Sciatic nerve (tissue), 2 donors: ENCODE measurements at regions not wholly inside any gene's neighbourhood (a gene's known extent, or its start where the extent isn't known, plus 50 kb on each side); places are given as distances from the start of the nearest gene placed in this dataset.
A peak's percentile ranks its signal among the peaks of the same experiment; 100 is the strongest.

Experiments used
- ATAC-seq: fragments of 200-7000 bp; cut with Tn5 transposase; one replicate; pipeline ENCODE4 v1.9.1; 2020; ENCODE audit warnings: mild to moderate bottlenecking, moderate library complexity
- DNase-seq: peaks from one replicate; pipeline ENCODE4 v3.0.0-alpha.2; 2020; ENCODE audit warnings: low spot score
- intact Hi-C: fragments of 100-400 bp; cut with DNase I; formaldehyde crosslinking; loops from one replicate; pipeline ENCODE4 v1.14.2; 2022
- donor health status: DM: no; HTN: no; CAD: no.
- donor health status: DM: no; HTN: no; CAD: no.

DNA sequence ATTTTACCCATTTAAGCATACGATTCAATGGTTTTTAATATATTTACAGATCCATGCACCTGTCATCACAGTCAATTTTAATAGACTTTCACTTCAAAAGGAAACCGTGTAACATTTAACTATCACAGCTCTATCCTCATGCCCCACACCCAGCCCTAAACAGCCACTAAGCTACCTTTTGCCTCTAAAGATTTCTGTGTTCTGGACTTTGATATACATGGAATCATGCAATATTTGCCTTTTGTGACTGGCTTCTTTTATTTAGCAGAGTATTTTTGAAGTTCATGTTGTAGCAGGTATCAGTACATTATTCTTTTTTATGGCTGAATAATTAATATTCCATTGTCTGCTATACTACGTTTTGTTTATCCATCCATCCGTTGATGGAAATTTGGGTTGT, 50.3 kb upstream of the STX16 start:
- intact Hi-C loops, result no loop called here
- DNase-seq, result no peak
- ATAC-seq, result no peak

DNA sequence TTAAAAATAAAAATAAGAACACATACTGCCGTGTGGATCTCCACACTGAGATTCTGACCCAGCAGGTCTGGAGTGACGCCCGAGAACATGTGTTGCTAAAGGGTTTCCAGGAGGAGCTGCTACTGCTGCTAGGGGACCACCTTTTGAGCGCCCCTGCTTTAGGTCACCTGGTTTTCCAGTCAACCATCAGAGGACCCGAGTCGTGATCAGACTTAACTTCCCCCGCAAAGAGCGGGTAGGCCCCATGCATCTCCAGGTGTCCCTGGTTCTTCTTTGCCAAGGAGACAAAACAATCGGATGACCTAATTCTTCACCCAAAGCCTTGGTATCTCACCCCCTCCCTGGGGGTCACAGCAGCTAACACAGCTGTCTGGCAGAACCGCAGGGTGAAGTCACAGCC, 51.1 kb upstream of the STX16 start:
- no peak for ATAC-seq
- intact Hi-C loops, result no loop called here
- DNase-seq, result no peak

DNA sequence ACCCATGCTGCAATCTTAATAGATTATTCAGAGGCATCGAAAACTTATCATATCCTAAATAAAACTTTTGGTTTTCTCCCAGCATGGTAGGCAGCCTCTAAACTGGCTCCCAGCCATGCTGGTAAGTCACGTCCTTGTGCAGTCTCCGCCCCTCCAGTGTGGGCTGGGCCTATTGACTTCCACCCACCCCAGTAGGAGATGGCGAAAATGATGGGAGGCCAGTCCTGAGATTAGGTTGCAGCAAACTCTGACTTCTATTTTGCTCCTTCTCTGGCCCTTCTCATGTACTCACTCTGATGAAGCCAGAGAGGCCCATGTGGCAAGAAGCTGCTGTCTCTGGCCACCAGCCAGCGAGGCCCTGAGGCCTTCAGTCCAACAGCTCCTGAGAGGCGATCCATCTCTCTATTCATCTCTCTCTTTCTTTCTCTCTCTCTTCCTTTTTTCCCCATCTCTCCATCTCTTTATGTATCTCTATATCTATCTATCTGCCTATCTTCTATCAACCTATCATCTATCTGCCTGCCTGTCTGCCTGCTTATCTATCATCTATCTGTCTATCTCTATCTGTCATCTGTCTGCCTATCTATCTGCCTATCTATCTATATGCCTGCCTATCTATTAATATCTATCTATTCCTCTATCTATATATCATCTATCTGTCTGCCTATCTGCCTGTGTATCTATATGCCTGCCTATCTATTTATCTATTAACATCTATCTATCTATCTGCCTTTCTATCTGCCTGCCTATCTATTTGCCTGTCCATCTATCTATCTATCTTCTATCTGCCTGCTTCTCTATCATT, 52.7 kb upstream of the STX16 start:
- peak; percentile 70 for DNase-seq
- ATAC-seq, result peak; percentile 74
- intact Hi-C loops, result no loop called here

DNA sequence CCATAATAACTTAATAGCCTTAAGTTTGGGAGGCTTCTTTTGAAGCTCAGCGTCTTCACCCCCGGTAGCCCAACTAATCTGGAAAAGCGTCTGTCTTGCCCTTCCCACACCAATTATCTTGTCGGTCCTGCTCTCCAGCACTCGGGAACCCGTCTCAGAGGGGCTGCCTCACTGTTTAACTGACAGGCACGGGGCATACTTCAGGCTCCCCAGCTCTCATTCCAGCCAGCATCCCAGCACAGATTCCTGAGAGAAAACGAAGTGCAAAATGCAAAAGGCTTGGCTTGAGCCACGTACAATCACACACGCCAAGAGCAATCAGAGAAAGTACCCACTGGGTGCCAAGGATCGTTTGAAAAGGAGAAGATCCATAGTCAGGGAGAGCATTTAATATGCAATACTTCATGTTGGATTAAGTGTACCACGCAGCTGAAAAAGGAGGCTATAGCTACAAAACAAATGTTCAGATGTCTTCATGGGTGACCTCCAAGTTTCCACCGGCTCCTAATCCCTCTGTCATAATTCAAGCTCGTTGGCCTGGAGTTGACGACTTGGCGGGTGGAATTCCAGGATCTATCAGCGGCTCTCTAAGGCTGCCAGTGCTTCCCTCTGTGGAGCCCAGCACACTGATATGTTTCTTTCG, 53.7 kb upstream of the STX16 start:
- no peak for DNase-seq
- intact Hi-C loops, result no loop called here

DNA sequence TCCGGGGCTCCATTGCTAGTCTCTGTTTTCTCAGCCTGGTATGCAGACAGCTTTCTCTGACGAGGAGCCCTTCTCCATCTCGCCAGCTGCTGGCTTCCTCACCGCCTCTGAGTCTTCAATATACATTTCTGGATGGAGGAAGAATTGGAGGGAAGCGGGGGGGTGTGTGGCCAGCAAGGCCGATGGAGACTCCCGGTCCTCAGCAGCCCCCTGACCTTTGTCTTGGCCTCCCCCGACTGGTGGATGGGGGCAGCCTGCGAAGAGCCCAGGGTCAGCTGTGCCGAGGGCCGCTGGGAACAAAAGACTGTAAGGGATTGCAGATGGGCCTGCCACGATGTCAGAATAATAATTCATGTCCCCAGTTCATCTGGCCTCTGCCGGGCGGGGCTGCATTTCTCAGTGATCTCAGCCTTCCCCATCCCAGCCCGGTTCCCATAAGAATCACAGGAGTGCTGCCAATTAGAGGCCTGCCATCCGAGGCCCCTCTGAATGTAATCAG, 54.3 kb upstream of the STX16 start:
- ATAC-seq (peak; percentile 69), DNase-seq (no peak)
- intact Hi-C loops, result no loop called here

More for the DNA sequence above, 53.7 kb upstream of the STX16 start:
- ATAC-seq, result peak; percentile 92

DNA sequence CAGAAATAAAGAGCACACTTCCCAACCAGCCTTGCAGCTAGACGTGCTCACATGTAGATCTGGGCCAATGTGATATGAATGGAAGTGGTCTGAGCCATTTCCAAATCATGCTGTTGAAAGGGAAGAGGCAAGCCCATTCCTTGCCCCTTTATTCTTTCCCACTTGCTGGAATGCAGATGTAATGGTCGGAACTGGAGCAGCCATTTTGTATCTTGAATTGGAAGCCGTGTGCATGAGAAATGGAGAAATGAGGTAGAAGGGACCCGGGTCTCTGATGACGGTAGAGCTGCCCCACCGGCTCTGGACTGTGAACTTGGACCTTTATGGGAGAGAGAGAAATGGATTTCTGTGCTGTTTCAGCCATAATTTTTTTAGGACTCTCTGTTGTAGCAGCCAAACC, 54.8 kb upstream of the STX16 start:
- intact Hi-C loops, result no loop called here
- ATAC-seq, result no peak
- no peak for DNase-seq

DNA sequence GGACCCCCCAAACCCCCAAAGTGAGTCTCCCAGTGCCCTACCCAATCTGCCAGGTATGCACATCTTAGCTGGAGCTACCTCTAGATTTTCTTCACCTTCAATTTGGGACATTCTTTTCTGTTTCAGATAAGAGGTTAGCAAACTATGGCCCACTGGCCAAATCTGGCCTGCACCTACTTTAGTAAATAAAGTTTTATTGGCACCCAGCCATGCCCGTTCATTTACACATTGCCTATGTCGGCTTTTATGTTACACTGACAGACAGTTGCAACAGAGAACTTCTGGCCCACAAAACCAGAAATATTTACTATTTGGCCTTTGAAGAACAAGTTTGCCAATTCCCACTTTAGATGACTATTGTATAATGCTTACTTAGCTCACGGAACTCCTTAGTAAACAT, 55.9 kb upstream of the STX16 start:
- intact Hi-C loops, result no loop called here
- DNase-seq (no peak), ATAC-seq (no peak)

DNA sequence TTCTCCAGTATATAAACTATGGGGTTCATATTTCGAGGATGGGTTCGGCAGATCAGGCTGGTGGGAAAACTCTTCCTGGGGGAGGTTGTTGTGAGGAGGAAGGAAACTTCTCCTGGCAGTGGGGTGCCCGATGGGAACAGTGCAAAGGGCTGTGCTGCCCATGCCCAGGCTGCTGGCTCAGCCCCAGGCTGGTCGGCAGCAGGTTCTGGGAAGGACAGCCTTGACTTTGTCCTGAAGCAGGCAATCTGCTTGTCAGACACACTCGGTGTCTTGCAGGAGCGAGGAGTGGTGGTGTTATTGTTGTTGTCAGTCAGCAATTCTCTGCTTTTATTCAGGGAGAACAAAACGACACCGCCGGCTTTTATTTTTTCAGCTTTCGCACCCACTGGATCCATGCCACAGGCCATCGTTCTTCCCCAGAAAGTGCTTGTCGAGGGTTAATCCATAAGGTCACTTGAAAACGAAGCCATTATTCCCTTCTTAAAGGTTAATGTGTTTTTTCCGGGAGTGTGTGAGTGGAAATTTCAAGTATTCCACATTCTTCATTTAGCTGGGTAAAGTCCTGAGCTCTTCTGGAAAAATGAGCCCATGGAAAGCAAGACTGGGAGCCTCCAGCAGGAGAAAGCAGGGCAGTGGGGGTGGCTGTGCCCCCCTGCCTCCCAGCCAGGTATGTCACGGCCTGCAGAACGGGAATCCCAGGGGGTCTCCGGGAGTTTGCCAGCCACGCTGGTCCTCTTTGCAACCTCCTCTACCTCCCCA, 57.0 kb upstream of the STX16 start:
- intact Hi-C loops, result no loop called here
- ATAC-seq (no peak), DNase-seq (no peak)

DNA sequence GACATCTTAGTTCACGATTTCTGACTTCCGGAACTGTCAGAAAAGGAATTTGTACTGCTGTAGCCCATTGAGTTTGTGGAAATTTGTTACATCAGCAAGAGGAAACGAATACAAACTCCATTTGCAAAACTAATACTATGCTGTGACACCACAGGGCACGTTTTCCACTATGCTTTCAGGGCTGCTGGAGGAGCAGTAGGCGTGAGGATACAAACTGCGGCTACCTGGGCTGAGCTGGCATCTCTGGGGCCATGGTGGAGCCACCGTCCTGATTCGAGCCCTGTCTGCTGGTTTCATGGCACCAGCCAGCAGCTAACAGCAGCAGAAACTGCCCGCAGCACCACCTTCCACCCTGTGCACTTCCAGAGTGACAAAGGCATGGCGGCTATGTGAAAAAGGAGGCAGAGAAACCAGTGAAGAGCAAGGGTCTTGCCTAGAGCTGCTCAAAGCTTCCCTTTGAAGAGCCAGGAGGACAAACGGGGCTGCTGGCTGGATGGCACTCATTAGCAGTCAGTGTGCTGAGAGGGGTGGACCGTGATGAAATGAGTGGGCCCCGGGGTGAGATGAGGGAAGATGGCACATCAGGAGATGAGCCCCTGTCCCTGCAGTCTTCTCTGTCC, 58.9 kb upstream of the STX16 start:
- no peak for ATAC-seq
- DNase-seq, result no peak
- intact Hi-C loops, result no loop called here

DNA sequence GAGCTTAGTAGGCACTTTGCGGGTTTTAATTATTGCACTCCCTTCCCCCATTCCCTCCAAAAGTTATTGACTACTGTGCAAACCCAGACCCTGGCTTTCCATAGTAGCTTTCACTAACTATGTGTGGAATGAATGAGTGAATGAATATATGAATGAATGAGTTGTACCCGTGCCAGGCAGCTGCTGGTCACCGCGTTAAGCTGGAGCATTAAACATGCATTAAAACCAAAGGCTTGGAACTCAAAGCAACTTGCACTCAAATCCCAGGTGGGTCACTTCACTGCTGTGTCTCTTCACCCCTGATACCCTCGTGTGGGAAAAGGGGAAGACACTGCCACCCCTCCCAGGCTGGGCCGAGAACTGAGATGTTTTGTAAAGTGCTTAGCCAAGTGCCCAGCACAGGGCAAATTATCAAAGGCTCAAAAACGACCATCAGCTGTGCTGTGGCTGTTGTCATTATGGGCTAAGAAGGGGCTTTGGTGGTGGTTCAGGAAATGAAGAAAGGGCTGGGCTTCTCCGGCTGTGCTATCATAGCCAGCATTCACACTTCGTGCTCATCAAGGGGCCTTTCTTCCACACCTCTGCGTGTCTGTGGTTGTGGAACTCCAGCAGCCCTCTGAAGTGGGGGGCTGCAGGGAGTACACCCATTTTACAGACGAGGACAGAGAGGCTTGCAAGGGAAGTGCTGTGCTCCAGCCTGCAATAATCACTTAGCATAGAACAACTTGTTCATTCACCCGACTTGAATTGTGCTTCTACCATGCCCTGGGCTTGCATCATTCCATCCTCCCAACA, 60.2 kb upstream of the STX16 start:
- DNase-seq (no peak), ATAC-seq (no peak)
- intact Hi-C loops, result no loop called here

DNA sequence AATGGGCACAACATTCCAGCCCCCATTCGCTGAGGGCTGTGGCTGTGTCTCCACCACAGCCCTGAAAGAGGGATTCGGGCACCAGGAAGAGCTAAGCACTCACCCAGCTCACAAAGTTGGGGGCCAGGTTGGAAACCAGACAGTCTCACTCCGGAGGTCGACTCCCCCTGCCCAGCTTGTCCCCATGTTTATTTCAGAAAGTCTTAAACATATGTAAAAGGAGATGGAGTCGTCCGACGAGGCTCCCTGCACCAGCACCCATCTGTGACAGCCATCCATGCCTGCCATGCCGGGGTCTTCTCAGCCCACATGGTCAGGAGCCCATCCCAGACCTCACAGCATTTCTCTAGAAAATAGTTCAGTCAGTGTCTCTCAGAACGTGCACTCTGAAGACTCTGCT, 63.6 kb upstream of the STX16 start:
- DNase-seq (peak; percentile 41), ATAC-seq (no peak)
- intact Hi-C loops, result no loop called here

DNA sequence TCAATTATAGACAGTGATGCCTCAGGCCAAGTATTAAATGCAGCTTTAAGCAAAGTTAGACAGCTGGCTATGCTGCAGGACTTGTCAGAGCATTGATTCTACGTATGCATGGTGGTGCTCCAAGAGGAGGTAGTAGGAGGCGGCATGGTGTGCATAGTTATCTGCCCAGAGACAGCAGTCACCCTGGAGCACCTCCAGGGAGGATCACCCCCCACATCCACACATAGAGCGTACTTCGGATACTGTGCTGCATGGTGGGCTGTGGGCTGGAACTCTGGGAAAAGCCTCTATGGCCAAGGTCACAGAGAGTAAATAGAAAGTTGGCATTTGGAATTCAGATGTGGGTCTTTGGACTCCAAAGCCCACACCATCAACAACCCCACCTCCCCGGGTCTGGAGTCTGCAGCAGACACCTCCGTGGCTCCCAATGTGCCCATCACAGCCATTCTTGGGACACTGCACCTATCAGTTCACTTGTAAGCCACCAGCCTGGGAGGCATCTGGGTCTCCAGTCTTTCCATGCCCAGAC, 64.5 kb upstream of the STX16 start:
- DNase-seq, result peak; percentile 15
- ATAC-seq, result no peak
- intact Hi-C loops, result no loop called here

DNA sequence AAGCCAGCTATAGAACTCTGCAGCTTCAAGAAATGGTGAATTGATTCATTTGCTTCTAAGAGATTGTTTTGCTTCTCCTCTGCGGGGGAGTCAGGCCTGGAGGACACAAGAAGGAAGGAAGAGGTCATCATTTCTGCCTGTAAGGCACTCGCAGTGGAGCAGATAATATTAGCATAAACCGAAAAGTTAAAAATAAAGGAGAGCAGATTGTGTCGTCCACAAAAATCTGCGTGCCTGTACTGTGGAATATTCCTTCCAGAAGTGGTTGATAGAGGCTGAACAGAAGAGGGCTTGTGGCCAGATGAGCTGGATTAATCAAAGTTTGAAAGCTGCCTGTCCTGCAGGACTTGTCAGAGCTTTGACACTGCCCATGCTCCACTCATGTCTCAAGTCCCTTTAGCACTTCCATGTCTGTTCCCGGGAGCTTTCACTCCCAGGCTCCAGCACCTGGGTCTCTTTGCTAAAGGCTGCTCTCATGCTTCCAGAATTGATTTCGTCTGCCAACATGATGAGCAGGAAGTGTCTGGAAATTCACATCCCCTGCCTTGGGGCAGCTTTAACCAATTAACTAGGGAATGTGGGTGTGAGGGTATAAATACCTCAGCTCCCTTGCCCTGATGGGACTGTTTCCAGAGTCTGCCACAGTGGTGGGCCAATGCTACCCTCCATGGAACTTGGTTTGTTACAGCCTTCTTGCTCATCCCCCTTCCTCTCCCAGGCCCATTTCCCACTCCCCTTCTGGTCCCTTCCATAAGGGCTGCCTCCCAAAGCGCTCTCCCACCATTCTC, 65.1 kb upstream of the STX16 start:
- DNase-seq (peak; percentile 8), ATAC-seq (no peak)
- intact Hi-C loops, result no loop called here

DNA sequence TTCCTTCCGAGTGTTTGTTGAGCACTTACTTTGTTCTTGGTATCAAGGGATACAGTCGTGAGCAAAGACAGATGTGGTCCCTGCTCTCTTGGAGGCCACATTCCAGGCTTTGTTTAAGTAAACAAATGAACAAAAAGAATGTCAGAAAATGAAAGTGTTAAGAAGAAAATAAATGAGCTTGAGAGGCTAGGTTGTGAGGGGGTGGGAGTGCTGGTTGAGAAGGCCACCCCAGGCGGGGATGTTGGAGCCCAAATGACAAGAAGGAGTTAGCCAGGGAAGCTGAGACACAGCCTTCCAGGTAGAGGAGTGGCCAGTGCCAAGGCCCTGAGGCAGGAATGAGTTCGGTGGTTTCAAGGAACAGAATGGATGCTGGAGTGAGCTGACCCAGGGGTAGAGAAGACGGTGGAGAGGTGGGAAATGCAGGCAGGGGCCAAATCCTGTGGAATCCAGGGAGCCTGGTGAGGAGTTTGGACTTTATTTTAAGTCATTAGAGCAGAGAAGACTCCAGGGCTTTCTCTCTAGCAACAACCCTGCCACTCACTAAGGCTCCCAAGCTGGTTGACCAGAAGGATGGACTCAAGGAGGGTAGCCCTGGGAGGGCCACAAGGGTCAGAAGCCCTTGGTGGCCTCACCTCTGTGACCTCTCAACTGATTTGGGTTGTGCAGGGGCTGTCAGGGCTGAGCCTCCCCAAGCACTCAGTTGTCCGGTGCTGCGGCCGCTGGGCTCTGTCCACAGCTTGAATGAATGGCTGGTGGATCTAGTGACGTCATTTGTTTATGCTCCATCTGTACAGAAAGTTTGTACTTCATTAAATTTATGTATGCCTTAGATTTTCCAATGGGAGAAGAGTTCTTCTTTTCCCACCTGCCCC, 66.0 kb upstream of the STX16 start:
- intact Hi-C loops, result no loop called here
- DNase-seq (peak; percentile 27), ATAC-seq (no peak)

DNA sequence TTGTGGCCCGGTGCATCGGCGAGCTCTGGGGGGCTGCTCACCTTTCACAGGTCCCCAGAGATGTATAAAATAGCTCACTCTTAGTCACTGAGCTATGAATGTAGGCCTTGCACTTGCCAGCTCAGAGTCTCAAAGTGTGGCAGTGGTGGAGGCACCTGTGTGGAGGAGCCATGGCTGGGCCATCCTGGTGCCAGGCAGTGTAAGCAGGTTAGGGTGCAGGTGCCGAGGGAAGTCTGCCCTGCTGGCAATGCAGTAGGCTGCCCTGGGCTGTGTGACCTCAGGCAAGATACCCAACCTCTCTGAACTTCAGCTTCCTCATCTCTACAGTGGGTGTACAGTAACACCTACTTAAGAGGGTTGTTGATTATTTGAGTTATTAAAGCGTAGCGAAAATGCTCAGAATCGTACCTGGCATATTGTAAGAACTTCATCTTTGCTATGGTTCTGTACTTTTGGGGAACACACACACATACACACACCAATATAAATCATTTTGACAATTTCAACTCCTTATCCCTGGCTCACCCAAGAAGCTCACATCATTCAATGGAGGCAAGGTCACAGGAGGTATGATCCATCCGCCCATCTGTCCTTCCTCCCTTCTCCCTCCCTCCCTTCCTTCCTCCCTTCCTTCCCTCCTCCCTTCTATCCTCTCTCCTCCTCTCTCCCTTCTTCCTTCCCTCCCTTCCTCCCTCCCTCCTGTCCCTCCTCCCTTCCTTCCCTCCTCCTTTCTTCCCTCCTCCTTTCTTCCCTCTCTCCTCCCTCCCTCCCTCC, 66.8 kb upstream of the STX16 start:
- DNase-seq, result peak; percentile 32
- intact Hi-C loops, result no loop called here

DNA sequence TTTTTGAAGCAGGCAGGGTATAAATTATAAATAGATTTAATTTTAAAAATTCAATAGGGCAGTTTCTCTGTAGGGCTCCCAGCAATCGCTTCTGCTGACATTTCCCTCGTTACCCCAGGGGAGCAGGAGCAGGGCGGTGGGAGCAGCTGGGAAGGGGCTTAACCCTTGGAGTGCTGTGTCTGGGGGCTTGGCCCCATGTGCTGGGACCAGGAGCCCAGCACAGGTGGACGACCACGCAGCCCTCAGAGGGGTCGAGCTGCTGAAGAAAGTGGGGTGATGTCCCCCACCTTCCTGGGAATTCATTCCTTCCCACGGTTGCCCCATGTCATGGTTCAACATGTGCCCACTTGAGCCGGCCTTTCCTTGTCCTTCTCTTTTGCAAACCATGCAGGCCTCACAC, 67.5 kb upstream of the STX16 start:
- intact Hi-C loops, result no loop called here
- ATAC-seq (no peak), DNase-seq (peak; percentile 14)

More for the DNA sequence above, 66.8 kb upstream of the STX16 start:
- no peak for ATAC-seq
